Upper lobe of left lung (tissue), 6 donors: ENCODE measurements at regions not wholly inside any gene's neighbourhood (a gene's known extent, or its start where the extent isn't known, plus 50 kb on each side); places are given as distances from the start of the nearest gene placed in this dataset.
"Not testable (repeated sequence)": the region's sequence is repeated elsewhere in the genome, so short reads cannot be mapped to it uniquely, and the experiment has no call there.

Experiments
- ATAC-seq, 2 donors: fragments of 200-7000 bp; cut with Tn5 transposase; one replicate each; pipeline ENCODE4 v1.9.1; 2022; ENCODE audit warnings: mild to moderate bottlenecking in 2 of 2, moderate library complexity in 2 of 2; ENCODE audit not compliant: low FRiP score in 2 of 2
- DNase-seq, 2 donors: peaks; one replicate each; pipeline ENCODE4 v3.0.0-alpha.2; 2019 to 2020
- H3K27ac ChIP-seq, 4 donors: fragments of 200-600 bp; sonication (generic); one replicate each; pipeline ENCODE4 v1.5.1; 2016 to 2019
- H3K27me3 ChIP-seq, 4 donors: fragments of 200-600 bp; sonication (generic); one replicate each; pipeline ENCODE4 v1.5.1; 2017 to 2019
- H3K36me3 ChIP-seq, 4 donors: fragments of 200-600 bp; sonication (generic); one replicate each; pipeline ENCODE4 v1.5.1; 2016 to 2019
- H3K4me1 ChIP-seq, 4 donors: fragments of 200-600 bp; sonication (generic); one replicate each; pipeline ENCODE4 v1.5.1; 2018 to 2019
- H3K4me3 ChIP-seq, 4 donors: fragments of 200-600 bp; sonication (generic); one replicate each; pipeline ENCODE4 v1.5.1; 2017 to 2019; ENCODE audit warnings: mild to moderate bottlenecking in 2 of 4, moderate library complexity in 1 of 4
- H3K9me3 ChIP-seq, 4 donors: fragments of 200-600 bp; sonication (generic); one replicate each; pipeline ENCODE4 v1.5.1; 2018 to 2019
- EP300 ChIP-seq, 4 donors: sonication (generic); formaldehyde crosslinking; IDR thresholded peaks; one replicate each; pipeline ENCODE4 v1.5.1; 2017; ENCODE audit warnings: antibody characterized with exemption in 4 of 4, control low read depth in 2 of 4
- POLR2A ChIP-seq, 4 donors: fragments of 450-650 bp; IDR thresholded peaks; one replicate each; pipeline ENCODE4 v1.5.1; 2016 to 2017; ENCODE audit warnings: antibody characterized with exemption in 4 of 4, mild to moderate bottlenecking in 2 of 4
- POLR2AphosphoS5 ChIP-seq, 2 donors: sonication (generic); formaldehyde crosslinking; IDR thresholded peaks; one replicate each; pipeline ENCODE4 v1.5.1; 2017; ENCODE audit warnings: antibody characterized with exemption in 2 of 2
- WGBS, 2 donors: methylation state at CpG; one replicate each; pipeline ENCODE4 v1.1.5; 2017 to 2018; 5-methylcytosine and 5-hydroxymethylcytosine counted together
- TF ChIP-seq, protein P1 (sequence below), 6 experiments: fragments of 450-650 bp in 4 of 6; fragments of 200-600 bp in 2 of 6; sonication (generic) in 2 of 6; IDR thresholded peaks; one replicate each; pipeline ENCODE4 v1.5.1; 2016 to 2019; ENCODE audit warnings: antibody characterized with exemption in 6 of 6
- donor health status: DM: no; HTN: no; CAD: no; lungs with moderate emphysema.
- donor health status: DM: no; HTN: yes; CAD: no; lungs with severe emphysema.

DNA sequence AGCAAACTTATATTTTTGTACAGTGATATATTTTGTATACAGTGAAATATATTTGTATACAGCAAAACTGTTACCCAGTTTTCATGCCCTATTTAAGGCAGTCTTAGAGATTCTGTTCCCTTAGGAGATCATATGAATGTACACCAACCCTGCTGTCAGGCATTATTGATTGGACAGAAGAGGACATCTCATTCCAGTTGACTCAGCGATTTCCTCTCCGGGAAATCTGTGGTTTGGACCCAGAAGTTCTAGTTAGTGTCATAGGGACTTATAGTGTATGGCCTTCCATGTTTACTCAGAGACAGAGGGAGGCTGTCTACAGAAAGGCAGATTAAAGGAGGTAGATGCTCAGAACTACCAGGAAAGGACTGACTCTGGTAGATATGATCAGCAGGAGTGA lies 318.8 kb upstream of the KCNMB2 start:
- Histone ChIP-seq H3K4me1 (no peaks in the 10 kb centered on the region), H3K36me3 (no peaks in the 10 kb centered on the region), H3K4me3 (no peak overlapping the region), H3K9me3 (no peaks in the 10 kb centered on the region), H3K27ac (no peak overlapping the region), H3K27me3 (no peaks in the 10 kb centered on the region)
- TF ChIP-seq POLR2AphosphoS5 (IDR thresholded peaks at IDR 0.05), result no peak
- no peak for TF ChIP-seq EP300 (IDR thresholded peaks at IDR 0.05)
- TF ChIP-seq, protein P1, sequence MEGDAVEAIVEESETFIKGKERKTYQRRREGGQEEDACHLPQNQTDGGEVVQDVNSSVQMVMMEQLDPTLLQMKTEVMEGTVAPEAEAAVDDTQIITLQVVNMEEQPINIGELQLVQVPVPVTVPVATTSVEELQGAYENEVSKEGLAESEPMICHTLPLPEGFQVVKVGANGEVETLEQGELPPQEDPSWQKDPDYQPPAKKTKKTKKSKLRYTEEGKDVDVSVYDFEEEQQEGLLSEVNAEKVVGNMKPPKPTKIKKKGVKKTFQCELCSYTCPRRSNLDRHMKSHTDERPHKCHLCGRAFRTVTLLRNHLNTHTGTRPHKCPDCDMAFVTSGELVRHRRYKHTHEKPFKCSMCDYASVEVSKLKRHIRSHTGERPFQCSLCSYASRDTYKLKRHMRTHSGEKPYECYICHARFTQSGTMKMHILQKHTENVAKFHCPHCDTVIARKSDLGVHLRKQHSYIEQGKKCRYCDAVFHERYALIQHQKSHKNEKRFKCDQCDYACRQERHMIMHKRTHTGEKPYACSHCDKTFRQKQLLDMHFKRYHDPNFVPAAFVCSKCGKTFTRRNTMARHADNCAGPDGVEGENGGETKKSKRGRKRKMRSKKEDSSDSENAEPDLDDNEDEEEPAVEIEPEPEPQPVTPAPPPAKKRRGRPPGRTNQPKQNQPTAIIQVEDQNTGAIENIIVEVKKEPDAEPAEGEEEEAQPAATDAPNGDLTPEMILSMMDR (IDR thresholded peaks at IDR 0.05), result no peak
- no peak for TF ChIP-seq POLR2A (IDR thresholded peaks at IDR 0.05)
- no peak for ATAC-seq
- DNase-seq, result no peak
- 79 to 88% methylated on average over 2 of the region's 2 CpGs for WGBS, 2 donors

GRCh38 chr3:178218231-178218630 lies 318.0 kb upstream of the KCNMB2 start:
- Histone ChIP-seq H3K4me3 (no peak overlapping the region), H3K4me1 (no peaks in the 10 kb centered on the region), H3K27me3 (no peaks in the 10 kb centered on the region), H3K36me3 (no peaks in the 10 kb centered on the region), H3K9me3 (no peaks in the 10 kb centered on the region), H3K27ac (no peak overlapping the region)
- ATAC-seq (no peak), DNase-seq (no peak)
- no peak for TF ChIP-seq EP300 (IDR thresholded peaks at IDR 0.05)
- no peak for TF ChIP-seq POLR2A (IDR thresholded peaks at IDR 0.05)
- TF ChIP-seq POLR2AphosphoS5 (IDR thresholded peaks at IDR 0.05), result no peak
- TF ChIP-seq, protein P1 (IDR thresholded peaks at IDR 0.05), result no peak

- H3K27me3 ChIP-seq, H3K4me3 ChIP-seq, H3K27ac ChIP-seq, DNase-seq, ATAC-seq, H3K4me1 ChIP-seq, H3K36me3 ChIP-seq, H3K9me3 ChIP-seq: not testable (repeated sequence)
- WGBS, 2 donors, result 83 to 90% methylated on average over 4 of the region's 4 CpGs
Measured at GRCh38 chr3:178219661-178220060, 316.6 kb upstream of the KCNMB2 start.

DNA sequence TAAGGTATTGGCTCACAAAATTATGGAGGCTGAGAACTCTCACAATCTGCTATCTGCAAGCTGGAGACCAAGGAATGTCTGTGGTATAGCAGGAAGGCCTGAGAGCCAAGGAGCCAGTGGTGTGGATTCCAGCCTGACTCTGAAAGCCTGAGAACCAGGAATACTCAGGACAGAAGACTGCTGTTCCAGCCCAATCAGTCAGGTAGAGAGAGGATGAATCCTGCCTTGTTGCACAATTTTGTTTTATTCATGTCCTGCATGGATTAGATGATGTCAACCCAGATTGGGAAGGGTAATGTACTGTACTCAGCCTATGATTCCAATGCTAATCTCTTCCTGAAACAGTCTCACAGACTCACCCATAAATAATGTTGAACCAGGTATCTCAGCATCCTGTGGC lies 312.4 kb upstream of the KCNMB2 start:
- H3K27ac ChIP-seq, result no peak overlapping the region
- no peaks in the 10 kb centered on the region for H3K36me3 ChIP-seq
- ATAC-seq (no peak), DNase-seq (no peak)
- H3K4me3 ChIP-seq, result no peak overlapping the region
- H3K4me1 ChIP-seq, result no peaks in the 10 kb centered on the region
- no peaks in the 10 kb centered on the region for H3K27me3 ChIP-seq
- TF ChIP-seq POLR2A (IDR thresholded peaks at IDR 0.05) (no peak), POLR2AphosphoS5 (IDR thresholded peaks at IDR 0.05) (no peak), EP300 (IDR thresholded peaks at IDR 0.05) (no peak)
- TF ChIP-seq, protein P1 (IDR thresholded peaks at IDR 0.05), result no peak
- no peaks in the 10 kb centered on the region for H3K9me3 ChIP-seq

DNA sequence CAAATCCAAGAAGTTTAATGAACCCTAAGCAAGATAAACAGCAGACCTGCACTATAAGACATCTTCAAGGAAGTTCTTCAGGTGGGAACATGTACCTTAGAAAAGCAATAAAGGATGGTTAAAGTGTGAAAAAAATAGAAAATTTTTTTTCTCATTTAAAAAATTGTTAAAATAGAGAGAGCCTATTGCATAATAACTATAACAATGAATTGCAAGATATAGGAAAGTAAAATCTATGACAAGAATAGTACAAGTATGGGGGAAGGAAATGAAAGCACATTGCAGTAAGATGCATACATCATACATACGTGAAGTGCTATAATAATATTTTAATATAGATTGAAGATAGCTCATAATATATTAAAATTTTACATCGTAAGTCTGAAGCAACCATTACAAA lies 310.1 kb upstream of the KCNMB2 start:
- ATAC-seq, result no peak
- 78 to 81% methylated on average over 2 of the region's 2 CpGs for WGBS, 2 donors
- TF ChIP-seq EP300 (IDR thresholded peaks at IDR 0.05) (no peak), POLR2A (IDR thresholded peaks at IDR 0.05) (no peak), POLR2AphosphoS5 (IDR thresholded peaks at IDR 0.05) (no peak)
- TF ChIP-seq, protein P1 (IDR thresholded peaks at IDR 0.05), result no peak
- no peaks in the 10 kb centered on the region for H3K4me1 ChIP-seq
- H3K4me3 ChIP-seq, result no peak overlapping the region
- H3K27ac ChIP-seq, result no peak overlapping the region
- H3K9me3 ChIP-seq, result no peaks in the 10 kb centered on the region
- H3K36me3 ChIP-seq, result no peaks in the 10 kb centered on the region
- no peak for DNase-seq
- no peaks in the 10 kb centered on the region for H3K27me3 ChIP-seq
